ENCODE measurements at regions not wholly inside any gene's neighbourhood (a gene's known extent, or its start where the extent isn't known, plus 50 kb on each side); places are given as distances from the start of the nearest gene placed in this dataset.

GRCh38 chr14:98382662-98383061 lies 889.3 kb downstream of the BCL11B start:
- no peak for DNase-seq (ENCODE audit: low read depth)

GRCh38 chr14:98385851-98386250 lies 886.1 kb downstream of the BCL11B start:
- no peak for DNase-seq (ENCODE audit: low read depth)

GRCh38 chr14:98391061-98391460 lies 880.9 kb downstream of the BCL11B start:
- DNase-seq (ENCODE audit: low read depth) = no peak

GRCh38 chr14:98393527-98393926 lies 878.5 kb downstream of the BCL11B start:
- DNase-seq (ENCODE audit: low read depth) = no peak

- no peak for DNase-seq (ENCODE audit: low read depth)
These were observed 867.2 kb downstream of the BCL11B start for GRCh38 chr14:98404811-98405210.

GRCh38 chr14:98408024-98408555 lies 863.9 kb downstream of the BCL11B start:
- no peak for DNase-seq (ENCODE audit: low read depth)

GRCh38 chr14:98408713-98409112 lies 863.3 kb downstream of the BCL11B start:
- DNase-seq (ENCODE audit: low read depth) = no peak

GRCh38 chr14:98411154-98411553 lies 860.8 kb downstream of the BCL11B start:
- DNase-seq (ENCODE audit: low read depth) = no peak

- no peak for DNase-seq (ENCODE audit: low read depth)
These were observed 859.6 kb downstream of the BCL11B start for GRCh38 chr14:98412431-98412830.

GRCh38 chr14:98415766-98416165 lies 856.2 kb downstream of the BCL11B start:
- no peak for DNase-seq (ENCODE audit: low read depth)

- no peak for DNase-seq (ENCODE audit: low read depth)
These were observed 855.0 kb downstream of the BCL11B start for GRCh38 chr14:98417001-98417400.

GRCh38 chr14:98428483-98428994 lies 843.5 kb downstream of the BCL11B start:
- no peak for DNase-seq (ENCODE audit: low read depth)

- DNase-seq (ENCODE audit: low read depth) = no peak
These were observed 838.6 kb downstream of the BCL11B start for GRCh38 chr14:98433436-98433835.

GRCh38 chr14:98437113-98437512 lies 834.9 kb downstream of the BCL11B start:
- DNase-seq (ENCODE audit: low read depth) = no peak

GRCh38 chr14:98444077-98444476 lies 827.9 kb downstream of the BCL11B start:
- DNase-seq (ENCODE audit: low read depth) = no peak

- DNase-seq (ENCODE audit: low read depth) = no peak
These were observed 826.3 kb downstream of the BCL11B start for GRCh38 chr14:98445718-98446117.

- no peak for DNase-seq (ENCODE audit: low read depth)
These were observed 825.5 kb downstream of the BCL11B start for GRCh38 chr14:98446508-98446907.

GRCh38 chr14:98456231-98456630 lies 815.8 kb downstream of the BCL11B start:
- DNase-seq (ENCODE audit: low read depth) = no peak

GRCh38 chr14:98458702-98459101 lies 813.3 kb downstream of the BCL11B start:
- DNase-seq (ENCODE audit: low read depth) = no peak

- DNase-seq (ENCODE audit: low read depth) = no peak
These were observed 809.1 kb downstream of the BCL11B start for GRCh38 chr14:98462908-98463307.

GRCh38 chr14:98466807-98467206 lies 805.2 kb downstream of the BCL11B start:
- no peak for DNase-seq (ENCODE audit: low read depth)

- DNase-seq (ENCODE audit: low read depth) = no peak
These were observed 801.3 kb downstream of the BCL11B start for GRCh38 chr14:98470663-98471062.

GRCh38 chr14:98474900-98475299 lies 797.1 kb downstream of the BCL11B start:
- no peak for DNase-seq (ENCODE audit: low read depth)

- no peak for DNase-seq (ENCODE audit: low read depth)
These were observed 794.1 kb downstream of the BCL11B start for GRCh38 chr14:98477935-98478334.

GRCh38 chr14:98489115-98489514 lies 782.9 kb downstream of the BCL11B start:
- no peak for DNase-seq (ENCODE audit: low read depth)

Data from fibroblast of the conjunctiva (primary cell).